PC-9 (cell line): ENCODE measurements at regions not wholly inside any gene's neighbourhood (a gene's known extent, or its start where the extent isn't known, plus 50 kb on each side); places are given as distances from the start of the nearest gene placed in this dataset.

Experiments used
- CTCF ChIP-seq: fragments of 200-600 bp; sonication (generic); conservative IDR thresholded peaks from 2 replicates; pipeline ENCODE4 v1.6.1; 2017; ENCODE audit warnings: mixed run types, antibody characterized with exemption, mild to moderate bottlenecking, moderate library complexity
- EZH2 ChIP-seq: fragments of 200-600 bp; sonication (generic); IDR thresholded peaks from 2 replicates; pipeline ENCODE4 v1.8.0; 2017; ENCODE audit warnings: antibody characterized with exemption, low read depth

GRCh38 chrX:1009771-1010170 is 202.7 kb downstream of the CRLF2 start:
- no peak for TF ChIP-seq CTCF
- no peak for TF ChIP-seq EZH2
